Esophagus muscularis mucosa (tissue), 4 donors: ENCODE measurements at regions not wholly inside any gene's neighbourhood (a gene's known extent, or its start where the extent isn't known, plus 50 kb on each side); places are given as distances from the start of the nearest gene placed in this dataset.
"Not testable (repeated sequence)": the region's sequence is repeated elsewhere in the genome, so short reads cannot be mapped to it uniquely, and the experiment has no call there.

ENCODE experiments used
- DNase-seq: peaks from one replicate; pipeline ENCODE4 v3.0.0-alpha.2; 2017; ENCODE audit errors: extremely low spot score
- H3K27ac ChIP-seq, 4 donors: fragments of 200-600 bp; sonication (generic); replicated peaks in 1 of 4; 1 replicate in 3 of 4; 2 replicates in 1 of 4; pipeline ENCODE4 v1.5.1; 2016 to 2019; ENCODE audit warnings: mild to moderate bottlenecking in 1 of 4
- H3K27me3 ChIP-seq, 4 donors: fragments of 200-600 bp; sonication (generic); one replicate each; pipeline versions ENCODE4 v1.5.1 to v1.6.0; 2016 to 2019
- H3K36me3 ChIP-seq, 4 donors: fragments of 200-600 bp; sonication (generic); one replicate each; pipeline ENCODE4 v1.5.1; 2016 to 2019
- H3K4me1 ChIP-seq, 4 donors: fragments of 200-600 bp; sonication (generic); one replicate each; pipeline ENCODE4 v1.5.1; 2016 to 2019
- H3K4me3 ChIP-seq, 4 donors: fragments of 200-600 bp; sonication (generic); 1 replicate in 2 of 4; 2 replicates in 2 of 4; pipeline ENCODE4 v1.5.1; 2016 to 2019; ENCODE audit warnings: mild to moderate bottlenecking in 4 of 4, moderate library complexity in 1 of 4
- H3K9me3 ChIP-seq, 4 donors: fragments of 200-600 bp; sonication (generic); 1 replicate in 3 of 4; 2 replicates in 1 of 4; pipeline ENCODE4 v1.5.1; 2016 to 2019
- CTCF ChIP-seq, 3 experiments: fragments of 200-600 bp in 2 of 3; fragments of 450-650 bp in 1 of 3; sonication (generic) in 2 of 3; IDR thresholded peaks; one replicate each; pipeline ENCODE4 v1.5.1; 2017 to 2019; ENCODE audit warnings: antibody characterized with exemption in 3 of 3, mild to moderate bottlenecking in 2 of 3, moderate library complexity in 1 of 3
- EP300 ChIP-seq: sonication (generic); formaldehyde crosslinking; IDR thresholded peaks from one replicate; pipeline ENCODE4 v1.6.1; 2017; ENCODE audit warnings: antibody characterized with exemption
- POLR2A ChIP-seq: fragments of 450-650 bp; IDR thresholded peaks from one replicate; pipeline ENCODE4 v1.6.1; 2017; ENCODE audit warnings: antibody characterized with exemption, moderate library complexity, mild to moderate bottlenecking, low read depth
- POLR2AphosphoS5 ChIP-seq, 2 donors: sonication (generic); formaldehyde crosslinking; IDR thresholded peaks; one replicate each; pipeline ENCODE4 v1.6.1; 2017; ENCODE audit warnings: antibody characterized with exemption in 2 of 2
- WGBS: methylation state at CpG from one replicate; pipeline ENCODE4 v1.1.5; 2018; 5-methylcytosine and 5-hydroxymethylcytosine counted together
- intact Hi-C: fragments of 100-400 bp; cut with DNase I; formaldehyde crosslinking; loops from one replicate; pipeline ENCODE4 v1.15.1; 2023

- intact Hi-C loops: no loop called here
- 83% methylated on average over 2 of the region's 2 CpGs for WGBS
- no peaks in the 10 kb centered on the region for H3K9me3 ChIP-seq
- no peaks in the 10 kb centered on the region for H3K36me3 ChIP-seq
- DNase-seq: no peak
- H3K27ac ChIP-seq: no peak overlapping the region
- H3K4me3 ChIP-seq: no peak overlapping the region
- no peaks in the 10 kb centered on the region for H3K4me1 ChIP-seq
- TF ChIP-seq POLR2A (no peak), CTCF (IDR thresholded peaks at IDR 0.05) (no peak), EP300 (no peak), POLR2AphosphoS5 (IDR thresholded peaks at IDR 0.05) (no peak)
- H3K27me3 ChIP-seq: no peaks in the 10 kb centered on the region
Measured at GRCh38 chr3:34675383-34676120, 877.1 kb downstream of the PDCD6IP start.

- no peak for DNase-seq
- WGBS: 80% methylated on average over 3 of the region's 3 CpGs
- Histone ChIP-seq H3K36me3 (no peaks in the 10 kb centered on the region), H3K4me3 (no peak overlapping the region), H3K27ac (no peak overlapping the region), H3K4me1 (no peaks in the 10 kb centered on the region), H3K27me3 (no peaks in the 10 kb centered on the region), H3K9me3 (no peaks in the 10 kb centered on the region)
- intact Hi-C loops: no loop called here
- TF ChIP-seq POLR2A: no peak
- TF ChIP-seq POLR2AphosphoS5 (IDR thresholded peaks at IDR 0.05): no peak
- no peak for TF ChIP-seq CTCF (IDR thresholded peaks at IDR 0.05)
- TF ChIP-seq EP300: no peak
Measured at GRCh38 chr3:34676436-34676835, 878.0 kb downstream of the PDCD6IP start.

GRCh38 chr3:34678575-34678974 is 880.1 kb downstream of the PDCD6IP start:
- TF ChIP-seq POLR2A: no peak
- no peak for TF ChIP-seq EP300
- TF ChIP-seq POLR2AphosphoS5 (IDR thresholded peaks at IDR 0.05): no peak
- no peak for TF ChIP-seq CTCF (IDR thresholded peaks at IDR 0.05)
- Histone ChIP-seq H3K9me3 (no peaks in the 10 kb centered on the region), H3K4me3 (no peak overlapping the region), H3K27me3 (no peaks in the 10 kb centered on the region), H3K27ac (no peak overlapping the region), H3K36me3 (no peaks in the 10 kb centered on the region), H3K4me1 (no peaks in the 10 kb centered on the region)
- intact Hi-C loops: no loop called here
- no peak for DNase-seq

- H3K4me1 ChIP-seq, intact Hi-C loops, DNase-seq, H3K36me3 ChIP-seq, H3K4me3 ChIP-seq, H3K27ac ChIP-seq, H3K9me3 ChIP-seq, H3K27me3 ChIP-seq: not testable (repeated sequence)
- WGBS: 83% methylated on average over 1 of the region's 1 CpG
Measured at GRCh38 chr3:34679055-34679454, 880.6 kb downstream of the PDCD6IP start.

GRCh38 chr3:34683851-34684250 is 885.4 kb downstream of the PDCD6IP start:
- intact Hi-C loops: loop anchor here (2.0 to 5.0 kb wide), 2 partner anchors 702 to 803 kb away; no protein-coding TSS in a partner anchor
- no peak overlapping the region for H3K27ac ChIP-seq
- no peak for DNase-seq
- H3K4me3 ChIP-seq: no peak overlapping the region
- no peaks in the 10 kb centered on the region for H3K9me3 ChIP-seq
- TF ChIP-seq EP300 (no peak), CTCF (IDR thresholded peaks at IDR 0.05) (peak; percentile 47 to 66 (median 52)), POLR2A (no peak), POLR2AphosphoS5 (IDR thresholded peaks at IDR 0.05) (no peak)
- WGBS: 60% methylated on average over 4 of the region's 4 CpGs
- no peaks in the 10 kb centered on the region for H3K36me3 ChIP-seq
- H3K4me1 ChIP-seq: no peaks in the 10 kb centered on the region
- no peaks in the 10 kb centered on the region for H3K27me3 ChIP-seq
